ENCODE measurements at regions not wholly inside any gene's neighbourhood (a gene's known extent, or its start where the extent isn't known, plus 50 kb on each side); places are given as distances from the start of the nearest gene placed in this dataset.

- DNase-seq = no peak
Observed at GRCh38 chr4:174438711-174439110, 83.6 kb downstream of the HPGD start.

GRCh38 chr4:174437749-174438148, 84.5 kb downstream of the HPGD start:
- DNase-seq = no peak

GRCh38 chr4:174437324-174437723, 85.0 kb downstream of the HPGD start:
- DNase-seq = no peak

- no peak for DNase-seq
Observed at GRCh38 chr4:174436377-174436776, 85.9 kb downstream of the HPGD start.

GRCh38 chr4:174435974-174436373, 86.3 kb downstream of the HPGD start:
- no peak for DNase-seq

- DNase-seq = no peak
Observed at GRCh38 chr4:174434455-174434854, 87.8 kb downstream of the HPGD start.

GRCh38 chr4:174430576-174430975, 91.7 kb downstream of the HPGD start:
- DNase-seq = no peak

- DNase-seq = no peak
Observed at GRCh38 chr4:174429701-174430410, 92.4 kb downstream of the HPGD start.

- no peak for DNase-seq
Observed at GRCh38 chr4:174427571-174428140, 94.6 kb downstream of the HPGD start.

- no peak for DNase-seq
Observed at GRCh38 chr4:174425669-174426068, 96.6 kb downstream of the HPGD start.

GRCh38 chr4:174423257-174423944, 98.9 kb downstream of the HPGD start:
- DNase-seq = peak in 1 of 2 experiments; percentile 18

- DNase-seq = no peak
Observed at GRCh38 chr4:174422893-174423256, 99.4 kb downstream of the HPGD start.

- DNase-seq = no peak
Observed at GRCh38 chr4:174420316-174420715, 102.0 kb downstream of the HPGD start.

- no peak for DNase-seq
Observed at GRCh38 chr4:174418640-174419212, 103.6 kb downstream of the HPGD start.

- no peak for DNase-seq
Observed at GRCh38 chr4:174408841-174409552, 113.3 kb downstream of the HPGD start.

- no peak for DNase-seq
Observed at GRCh38 chr4:174406383-174406782, 115.9 kb downstream of the HPGD start.

GRCh38 chr4:174405923-174406322, 116.4 kb downstream of the HPGD start:
- DNase-seq = no peak

GRCh38 chr4:174404677-174405076, 117.6 kb downstream of the HPGD start:
- DNase-seq = no peak

GRCh38 chr4:174403177-174403543, 119.1 kb downstream of the HPGD start:
- DNase-seq = no peak

GRCh38 chr4:174402470-174403176, 118.9 kb downstream of the CEP44 start:
- no peak for DNase-seq

GRCh38 chr4:174401471-174402130, 117.9 kb downstream of the CEP44 start:
- DNase-seq = no peak

Measured in NCI-H446 (cell line).